ENCODE measurements at regions not wholly inside any gene's neighbourhood (a gene's known extent, or its start where the extent isn't known, plus 50 kb on each side); places are given as distances from the start of the nearest gene placed in this dataset.
"Not testable (repeated sequence)": the region's sequence is repeated elsewhere in the genome, so short reads cannot be mapped to it uniquely, and the experiment has no call there.

DNA sequence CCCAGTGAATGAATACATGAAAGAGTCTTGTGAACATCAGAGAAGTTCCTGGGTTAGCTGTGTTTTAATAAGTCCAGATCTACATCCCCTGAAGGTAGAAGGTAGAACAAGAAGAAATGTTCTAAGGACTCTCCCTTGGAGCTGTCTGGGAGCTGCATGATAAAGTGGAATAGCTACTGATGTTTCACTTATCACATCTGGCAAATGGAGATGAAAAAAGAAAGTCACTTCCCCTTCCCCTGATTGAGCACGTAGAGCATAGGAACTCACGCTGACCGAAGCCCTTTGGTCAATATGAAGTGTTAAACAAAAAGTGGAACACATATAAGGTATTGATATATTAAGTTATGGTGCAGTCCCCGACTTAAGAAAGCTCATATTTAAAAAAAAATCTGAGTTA lies 53.2 kb upstream of the PARP1 start:
- ATAC-seq: no peak
- Mint-ChIP-seq H3K36me3 (no peaks in the 10 kb centered on the region), H3K27ac (no peak overlapping the region)

DNA sequence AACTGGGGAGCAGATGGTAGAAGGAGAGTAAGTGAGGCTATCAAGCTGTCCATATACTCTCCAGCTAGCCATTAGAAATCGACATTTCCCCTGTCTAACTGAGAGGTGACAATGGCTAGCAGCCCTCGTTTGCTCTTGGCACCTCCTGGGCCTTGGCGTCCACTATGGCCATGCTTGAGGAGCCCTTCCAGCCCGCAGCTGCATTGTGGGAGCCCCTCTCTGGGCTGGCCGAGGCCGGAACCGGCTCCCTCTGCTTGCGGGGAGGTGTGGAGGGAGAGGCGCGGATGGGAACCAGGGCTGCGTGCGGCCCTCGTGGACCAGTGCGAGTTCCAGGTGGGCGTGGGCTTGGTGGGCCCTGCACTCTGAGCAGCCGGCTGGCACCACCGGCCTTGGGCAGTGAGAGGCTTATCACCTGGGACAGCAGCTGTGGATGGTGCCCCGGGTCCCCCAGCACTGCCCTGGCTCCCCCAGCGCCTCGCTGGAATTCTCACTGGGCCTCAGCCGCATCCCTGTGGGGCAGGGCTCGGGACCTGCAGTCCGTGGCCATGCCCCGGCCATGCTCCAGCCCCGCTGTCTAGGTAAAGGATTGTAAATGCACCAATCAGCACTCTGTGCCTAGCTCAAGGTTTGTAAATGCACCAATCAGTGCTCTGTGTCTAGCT lies 56.2 kb upstream of the PARP1 start:
- Mint-ChIP-seq H3K4me3 (no peak overlapping the region), H3K9me3 (peaks cover 8% of the 10 kb centered on the region)

More for the DNA sequence above, 53.2 kb upstream of the PARP1 start:
- Mint-ChIP-seq H3K9me3 (peaks cover 8% of the 10 kb centered on the region), H3K4me3 (no peak overlapping the region), H3K27me3 (peaks cover 40% of the 10 kb centered on the region), H3K4me1 (peaks cover 10% of the 10 kb centered on the region)

DNA sequence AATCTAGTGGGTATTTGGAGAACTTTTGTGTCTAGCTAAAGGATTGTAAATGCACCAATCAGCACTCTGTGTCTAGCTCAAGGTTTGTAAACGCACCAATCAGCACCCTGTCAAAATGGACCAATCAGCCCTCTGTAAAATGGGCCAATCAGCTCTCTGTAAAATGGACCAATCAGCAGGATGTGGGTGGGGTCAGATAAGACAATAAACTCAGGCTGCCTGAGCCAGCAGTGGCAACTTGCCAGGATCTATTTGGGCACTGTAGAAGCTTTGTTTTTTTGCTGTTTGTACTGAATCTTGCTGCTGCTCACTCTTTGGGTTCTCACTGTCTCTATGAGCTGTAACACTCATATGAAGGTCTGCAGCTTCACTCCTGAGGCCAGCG lies 56.7 kb upstream of the PARP1 start:
- ATAC-seq, H3K27ac Mint-ChIP-seq, H3K9me3 Mint-ChIP-seq, H3K4me1 Mint-ChIP-seq, H3K4me3 Mint-ChIP-seq, H3K36me3 Mint-ChIP-seq: not testable (repeated sequence)
- H3K27me3 Mint-ChIP-seq: peaks cover 29% of the 10 kb centered on the region

More for the DNA sequence above, 56.2 kb upstream of the PARP1 start:
- Mint-ChIP-seq H3K36me3 (no peaks in the 10 kb centered on the region), H3K4me1 (no peaks in the 10 kb centered on the region), H3K27me3 (peaks cover 32% of the 10 kb centered on the region), H3K27ac (no peak overlapping the region)
- ATAC-seq: no peak

DNA sequence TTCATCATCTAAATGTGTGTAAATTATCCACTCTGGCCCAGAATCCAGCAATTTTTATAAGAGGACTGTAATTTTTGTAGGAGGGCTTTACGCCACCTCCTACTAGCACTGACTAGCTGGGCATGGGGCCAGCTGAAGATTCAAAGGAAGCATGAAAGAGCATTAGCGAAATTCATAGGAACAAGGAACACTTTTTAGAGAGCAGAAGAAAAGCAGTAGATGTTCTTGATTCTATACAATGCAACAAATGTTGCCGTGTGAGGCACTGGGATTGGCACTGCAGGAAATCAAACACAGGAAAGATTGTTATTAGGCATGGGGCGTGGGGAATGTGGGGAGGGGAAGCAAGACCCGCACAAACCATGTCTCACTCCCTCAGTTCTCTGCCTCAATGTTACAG lies 58.4 kb upstream of the PARP1 start:
- no peak for ATAC-seq
- Mint-ChIP-seq H3K36me3 (no peaks in the 10 kb centered on the region), H3K4me3 (no peak overlapping the region), H3K9me3 (peaks cover 8% of the 10 kb centered on the region), H3K27ac (no peak overlapping the region), H3K27me3 (peaks cover 23% of the 10 kb centered on the region), H3K4me1 (no peaks in the 10 kb centered on the region)

DNA sequence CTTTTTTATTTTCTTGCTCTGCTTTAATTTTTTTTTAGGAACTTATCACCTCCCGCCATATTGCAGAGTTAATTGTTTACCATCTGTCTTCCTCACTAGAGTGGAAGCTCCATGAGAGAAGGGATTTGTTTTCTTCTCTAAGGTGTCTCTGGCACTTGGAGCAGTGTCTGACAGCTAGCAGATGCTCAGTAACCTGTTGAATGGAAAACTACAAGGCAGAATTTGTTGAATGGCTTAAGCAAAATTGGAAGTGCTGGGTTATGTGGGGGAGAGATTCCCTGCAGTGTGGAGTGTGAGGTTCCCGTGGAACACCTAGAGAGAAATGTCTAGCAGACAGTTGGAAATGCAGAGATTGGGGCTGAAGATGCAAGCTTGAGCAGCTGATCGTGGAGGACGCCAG lies 59.5 kb upstream of the PARP1 start:
- H3K27me3 Mint-ChIP-seq: peaks cover 15% of the 10 kb centered on the region
- H3K4me3 Mint-ChIP-seq: no peak overlapping the region
- H3K36me3 Mint-ChIP-seq: no peaks in the 10 kb centered on the region
- H3K9me3 Mint-ChIP-seq: peaks cover 4% of the 10 kb centered on the region
- no peak overlapping the region for H3K27ac Mint-ChIP-seq
- H3K4me1 Mint-ChIP-seq: no peaks in the 10 kb centered on the region
- no peak for ATAC-seq

DNA sequence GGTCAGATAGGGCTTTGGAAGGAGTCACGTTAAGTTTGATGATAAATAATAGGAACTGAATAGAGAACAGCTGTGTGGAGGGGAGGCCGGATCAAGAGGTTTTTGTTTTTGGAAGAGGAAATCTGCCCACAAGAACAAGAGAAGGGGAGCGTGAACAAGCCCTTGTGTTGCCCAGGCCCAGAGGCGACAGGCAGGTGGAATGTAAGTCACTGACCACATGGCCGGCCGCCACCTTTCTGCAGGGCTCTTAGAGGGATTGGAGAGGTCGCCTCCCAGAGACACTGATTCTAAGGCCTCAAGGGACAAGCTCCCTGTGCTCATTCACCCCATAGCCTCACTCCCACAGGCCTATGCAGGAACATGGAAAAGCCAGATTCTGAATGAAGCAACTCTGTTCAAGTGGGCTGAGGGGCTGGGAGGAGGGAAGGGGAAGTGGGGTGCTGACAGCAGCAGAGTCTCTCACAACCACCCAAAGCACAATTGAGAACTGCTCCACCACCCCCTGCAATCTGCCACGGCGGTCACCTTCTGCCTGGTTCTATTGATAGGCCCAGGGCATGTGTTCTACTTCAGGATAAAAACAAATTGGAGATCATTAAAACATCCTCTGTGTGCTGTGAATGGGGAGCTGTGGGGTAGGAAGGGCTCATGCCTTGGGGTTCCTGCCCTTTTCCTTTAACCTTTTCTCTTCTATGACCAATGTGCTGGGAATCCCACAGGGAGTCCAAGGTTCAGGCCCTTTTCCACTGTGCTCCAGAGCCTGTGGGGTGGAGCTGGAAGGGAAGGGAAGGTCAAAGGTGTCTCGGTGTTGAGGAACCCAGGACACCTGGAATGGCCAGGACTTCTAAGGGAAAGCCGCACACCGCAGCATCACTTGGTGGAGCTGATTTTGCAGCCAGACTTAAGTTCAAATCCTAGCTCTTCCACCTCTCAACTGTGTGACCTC lies 63.3 kb upstream of the PARP1 start:
- no peak overlapping the region for H3K4me3 Mint-ChIP-seq
- ATAC-seq: no peak
- H3K4me1 Mint-ChIP-seq: no peaks in the 10 kb centered on the region
- no peak overlapping the region for H3K27ac Mint-ChIP-seq
- H3K36me3 Mint-ChIP-seq: no peaks in the 10 kb centered on the region
- peaks cover 9% of the 10 kb centered on the region for H3K27me3 Mint-ChIP-seq
- H3K9me3 Mint-ChIP-seq: no peaks in the 10 kb centered on the region

DNA sequence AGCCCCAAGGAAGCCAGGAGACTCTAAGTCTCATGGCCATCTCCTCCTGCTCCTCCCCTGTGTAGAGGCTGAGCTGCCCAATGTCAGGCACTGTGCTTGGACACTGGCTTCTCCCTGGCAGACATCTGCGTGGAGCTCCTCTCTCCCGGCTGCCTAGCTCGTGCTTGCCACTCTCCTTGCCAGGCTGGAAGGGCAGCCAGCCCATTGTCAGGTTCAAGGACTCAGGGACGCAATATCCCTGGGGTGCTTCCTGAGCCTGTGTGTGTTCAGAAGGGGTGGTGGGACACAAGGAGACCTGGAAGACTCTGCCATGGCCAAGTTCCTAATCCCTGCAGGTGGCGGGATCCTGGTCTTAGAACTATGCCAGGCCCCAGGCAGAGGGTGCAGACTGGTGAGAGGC lies 65.4 kb upstream of the PARP1 start:
- Mint-ChIP-seq H3K4me3 (no peak overlapping the region), H3K9me3 (no peaks in the 10 kb centered on the region), H3K27me3 (no peaks in the 10 kb centered on the region), H3K27ac (no peak overlapping the region), H3K4me1 (peaks cover 5% of the 10 kb centered on the region), H3K36me3 (no peaks in the 10 kb centered on the region)
- no peak for ATAC-seq

DNA sequence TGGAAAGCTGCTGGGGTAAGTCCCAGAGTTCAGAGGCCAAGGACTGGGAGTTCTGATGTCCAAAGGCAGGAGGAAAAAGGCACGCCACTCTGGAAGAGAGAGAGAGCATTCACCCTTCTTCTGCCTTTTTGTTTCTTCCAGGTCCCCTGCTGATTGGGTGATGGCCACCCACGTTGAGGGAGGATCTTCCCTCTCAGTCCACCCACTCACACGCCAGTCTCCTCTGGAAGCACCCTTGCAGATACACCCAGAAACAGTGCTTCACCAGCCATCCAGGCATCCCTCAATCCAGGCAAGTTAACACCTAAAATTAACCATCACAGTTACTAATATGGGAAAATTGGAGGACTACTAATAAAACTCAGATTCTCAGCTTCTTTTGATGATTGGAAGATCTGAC lies 66.1 kb upstream of the PARP1 start:
- no peaks in the 10 kb centered on the region for H3K27me3 Mint-ChIP-seq
- no peak overlapping the region for H3K4me3 Mint-ChIP-seq
- no peak overlapping the region for H3K27ac Mint-ChIP-seq
- H3K4me1 Mint-ChIP-seq: peaks cover 5% of the 10 kb centered on the region
- no peaks in the 10 kb centered on the region for H3K36me3 Mint-ChIP-seq
- no peak for ATAC-seq
- no peaks in the 10 kb centered on the region for H3K9me3 Mint-ChIP-seq

DNA sequence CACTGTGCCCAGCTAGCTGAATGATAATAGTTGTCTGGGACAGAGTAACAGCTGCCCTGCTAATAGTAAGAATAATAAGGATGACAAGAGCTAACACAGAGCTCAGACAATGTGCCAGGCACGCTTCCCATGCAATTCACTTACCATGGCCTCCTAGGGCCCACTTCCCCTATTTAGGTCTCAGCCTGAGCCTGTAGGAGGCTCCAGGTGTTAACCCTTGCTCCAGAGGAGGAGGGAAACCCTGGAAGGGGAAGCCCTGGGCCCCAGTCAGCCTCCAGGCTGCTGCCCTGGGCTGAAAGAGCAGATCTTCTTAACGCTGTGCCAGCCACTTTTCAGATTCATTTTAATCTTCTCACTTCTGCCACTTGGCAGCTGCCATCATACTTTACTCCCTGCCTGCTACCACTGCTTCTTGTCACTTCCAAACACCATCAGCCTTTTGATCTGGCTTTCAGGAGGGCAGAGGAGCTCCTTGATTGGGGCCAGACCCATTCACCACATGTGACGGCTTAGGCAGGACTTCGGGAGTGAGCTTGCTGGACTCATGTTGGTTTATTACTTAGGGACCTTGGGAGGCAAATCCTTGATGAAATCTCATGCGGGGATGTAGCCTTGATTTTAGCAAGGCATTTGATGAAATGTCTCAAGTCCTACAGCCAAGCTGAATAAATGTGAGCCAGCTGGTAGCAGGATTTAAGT lies 66.7 kb upstream of the PARP1 start:
- H3K9me3 Mint-ChIP-seq: no peaks in the 10 kb centered on the region

DNA sequence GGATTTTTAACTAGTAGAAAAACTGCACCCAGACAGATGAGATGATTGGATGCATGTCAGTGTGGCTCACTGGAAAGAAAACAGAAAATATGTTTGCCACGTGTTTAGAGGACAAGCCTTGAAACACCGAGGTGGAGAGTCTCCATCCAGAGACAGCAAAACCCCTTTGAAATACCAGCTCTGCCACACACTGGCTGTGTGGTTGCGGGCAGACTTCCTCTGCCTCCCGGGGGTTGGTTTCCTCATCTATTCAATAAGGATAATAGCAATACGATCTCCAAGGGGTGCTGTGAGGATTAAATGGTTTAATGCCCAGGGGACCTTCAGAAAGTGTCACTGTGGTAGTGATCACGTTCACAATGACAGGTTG lies 67.2 kb upstream of the PARP1 start:
- no peak overlapping the region for H3K4me3 Mint-ChIP-seq
- H3K9me3 Mint-ChIP-seq: no peaks in the 10 kb centered on the region

More for the DNA sequence above, 66.7 kb upstream of the PARP1 start:
- Mint-ChIP-seq H3K4me3 (no peak overlapping the region), H3K27ac (no peak overlapping the region), H3K4me1 (peaks cover 5% of the 10 kb centered on the region), H3K36me3 (no peaks in the 10 kb centered on the region), H3K27me3 (no peaks in the 10 kb centered on the region)
- ATAC-seq: no peak

DNA sequence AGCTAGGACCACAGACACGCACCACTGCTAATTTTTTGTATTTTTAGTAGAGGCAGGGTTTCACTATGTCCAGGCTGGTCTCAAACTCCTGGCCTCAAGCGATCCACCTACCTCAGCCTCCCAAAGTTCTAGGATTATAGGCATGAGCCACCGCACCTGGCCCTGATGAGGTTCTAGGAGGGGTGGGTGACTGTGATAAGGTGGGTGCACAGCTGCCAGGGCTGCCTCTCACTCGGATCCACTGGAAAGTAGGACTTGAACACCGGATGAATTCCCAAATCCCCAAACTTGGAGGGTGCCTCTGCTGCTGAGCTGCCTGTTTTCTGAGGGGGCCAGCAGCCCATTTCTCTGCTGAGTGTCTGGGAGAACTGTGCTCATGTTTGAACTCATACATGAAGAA lies 68.2 kb upstream of the PARP1 start:
- Mint-ChIP-seq H3K36me3 (no peaks in the 10 kb centered on the region), H3K4me3 (no peak overlapping the region), H3K27ac (peak overlapping the region; percentile 4), H3K27me3 (no peaks in the 10 kb centered on the region), H3K4me1 (peaks cover 5% of the 10 kb centered on the region), H3K9me3 (no peaks in the 10 kb centered on the region)
- ATAC-seq: no peak

More for the DNA sequence above, 67.2 kb upstream of the PARP1 start:
- Mint-ChIP-seq H3K27me3 (no peaks in the 10 kb centered on the region), H3K36me3 (no peaks in the 10 kb centered on the region), H3K4me1 (peaks cover 5% of the 10 kb centered on the region), H3K27ac (no peak overlapping the region)
- ATAC-seq: no peak

DNA sequence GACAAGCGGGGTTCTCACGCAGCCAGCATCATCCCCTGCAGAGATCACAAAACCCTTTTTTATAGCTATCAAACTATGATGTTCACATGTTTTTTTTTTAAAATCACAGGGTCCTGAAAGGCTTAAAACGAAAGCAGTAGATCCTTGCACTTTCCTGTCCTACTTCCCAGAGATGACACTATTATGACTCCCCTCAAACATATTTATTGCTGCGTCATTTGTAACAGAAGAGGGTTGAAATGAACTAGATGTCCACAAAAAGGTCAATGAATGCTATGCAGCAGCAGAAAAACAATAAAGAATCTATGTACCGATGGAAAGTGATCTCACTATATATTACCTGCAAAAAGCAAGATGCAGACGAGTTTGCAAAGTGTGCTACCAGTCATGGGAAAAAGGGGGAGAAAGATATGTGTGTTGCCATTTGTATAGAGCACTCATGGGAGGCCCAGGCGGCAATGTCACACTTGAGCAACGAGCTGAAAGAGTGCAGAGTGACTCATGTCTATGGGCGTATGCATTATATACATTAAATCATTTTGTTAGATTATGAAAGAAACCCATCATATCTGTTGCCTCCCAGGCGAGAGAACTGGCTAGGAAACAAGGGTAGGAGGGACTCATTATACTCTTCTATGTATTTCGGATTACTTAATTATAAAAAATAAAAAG lies 68.9 kb upstream of the PARP1 start:
- Mint-ChIP-seq H3K27me3 (peaks cover 3% of the 10 kb centered on the region), H3K27ac (no peak overlapping the region), H3K36me3 (no peaks in the 10 kb centered on the region), H3K4me3 (no peak overlapping the region), H3K9me3 (no peaks in the 10 kb centered on the region), H3K4me1 (peaks cover 5% of the 10 kb centered on the region)
- no peak for ATAC-seq

DNA sequence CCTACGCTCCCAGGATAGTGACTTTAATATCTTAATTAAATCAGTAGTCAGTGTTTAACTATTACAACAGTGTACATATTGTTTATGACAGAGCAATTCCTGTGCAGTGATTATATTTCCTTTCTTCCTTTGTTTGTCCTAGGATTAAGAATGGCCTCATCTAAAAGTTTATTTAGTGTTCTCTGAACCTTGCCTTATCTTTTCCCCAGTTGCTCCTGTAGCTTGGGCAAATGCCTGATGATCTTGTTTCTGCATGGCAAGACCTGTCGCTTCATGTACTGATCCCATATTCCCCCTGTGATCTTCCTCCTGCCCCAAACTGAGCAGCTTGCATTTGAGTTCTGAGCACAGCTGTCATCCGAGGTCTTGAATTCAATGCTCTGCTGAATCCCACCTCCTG lies 69.1 kb upstream of the STUM start:
- H3K9me3 Mint-ChIP-seq: no peaks in the 10 kb centered on the region

DNA sequence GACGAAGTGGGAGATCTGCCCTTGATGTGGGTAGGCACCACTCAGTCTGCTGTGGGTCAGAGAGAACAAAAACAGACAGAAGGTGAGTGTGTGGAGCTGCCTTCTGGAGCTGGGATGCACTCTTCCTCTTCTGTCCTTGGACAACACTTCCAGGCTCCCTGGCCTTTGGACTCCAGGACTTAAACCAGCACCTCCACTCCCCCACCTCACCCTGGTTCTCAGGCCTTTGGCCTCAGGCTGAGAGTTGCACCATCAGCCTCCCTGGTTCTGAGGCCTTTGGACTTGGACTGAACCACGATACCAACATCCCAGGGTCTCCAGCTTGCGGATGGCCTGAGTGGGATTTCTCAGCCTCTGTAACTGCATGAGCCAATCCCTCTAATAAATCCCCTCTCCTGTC lies 68.1 kb upstream of the STUM start:
- peaks cover 5% of the 10 kb centered on the region for H3K4me1 Mint-ChIP-seq
- H3K27ac Mint-ChIP-seq: no peak overlapping the region
- ATAC-seq: no peak
- H3K27me3 Mint-ChIP-seq: peaks cover 34% of the 10 kb centered on the region
- H3K36me3 Mint-ChIP-seq: no peaks in the 10 kb centered on the region
- no peak overlapping the region for H3K4me3 Mint-ChIP-seq
- no peaks in the 10 kb centered on the region for H3K9me3 Mint-ChIP-seq

More for the DNA sequence above, 69.1 kb upstream of the STUM start:
- no peak for ATAC-seq
- Mint-ChIP-seq H3K36me3 (no peaks in the 10 kb centered on the region), H3K4me1 (peaks cover 5% of the 10 kb centered on the region), H3K4me3 (no peak overlapping the region), H3K27me3 (peaks cover 24% of the 10 kb centered on the region), H3K27ac (no peak overlapping the region)

DNA sequence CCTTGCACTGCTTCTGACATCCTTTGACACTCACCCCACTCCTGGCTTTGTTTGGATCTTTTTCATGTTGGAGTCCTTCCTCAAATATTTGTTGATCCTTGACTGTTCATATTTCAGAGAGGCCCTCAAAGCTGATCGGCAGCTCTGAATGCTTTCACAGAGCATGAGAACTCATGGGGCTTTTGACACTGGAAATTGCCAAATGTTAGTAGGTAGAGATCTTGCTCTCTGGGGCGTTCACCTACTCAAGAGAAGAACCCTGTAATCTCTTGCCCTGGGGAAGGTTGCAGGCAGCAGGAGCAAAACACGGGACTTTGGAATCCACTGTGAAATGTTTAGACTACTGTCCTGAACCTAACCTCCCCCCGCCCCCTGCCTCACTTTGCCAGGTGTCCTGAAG lies 67.4 kb upstream of the STUM start:
- peaks cover 5% of the 10 kb centered on the region for H3K4me1 Mint-ChIP-seq
- no peak overlapping the region for H3K4me3 Mint-ChIP-seq
- H3K27ac Mint-ChIP-seq: no peak overlapping the region
- no peak for ATAC-seq
- peaks cover 41% of the 10 kb centered on the region for H3K27me3 Mint-ChIP-seq
- no peaks in the 10 kb centered on the region for H3K9me3 Mint-ChIP-seq
- no peaks in the 10 kb centered on the region for H3K36me3 Mint-ChIP-seq

Data from stimulated activated memory B cell treated with anti-CD40 and anti-IgM and Interleukin-4, amounts not matched to agents 10 μg/mL and 1 μg/mL and 100 μg/mL, for 72 hours (primary cell).